Testis (tissue), 2 donors: ENCODE measurements at regions not wholly inside any gene's neighbourhood (a gene's known extent, or its start where the extent isn't known, plus 50 kb on each side); places are given as distances from the start of the nearest gene placed in this dataset.

Source experiments
- CTCF ChIP-seq, 3 experiments: fragments of 450-650 bp in 2 of 3; fragments of 200-600 bp in 1 of 3; sonication (generic) in 1 of 3; IDR thresholded peaks; one replicate each; pipeline ENCODE4 v1.5.1; 2016 to 2019; ENCODE audit warnings: antibody characterized with exemption in 3 of 3, mild to moderate bottlenecking in 2 of 3, moderate library complexity in 1 of 3
- POLR2A ChIP-seq: fragments of 450-650 bp; IDR thresholded peaks from one replicate; pipeline ENCODE4 v1.6.1; 2017; ENCODE audit warnings: antibody characterized with exemption, mild to moderate bottlenecking, moderate library complexity

- TF ChIP-seq CTCF (IDR thresholded peaks at IDR 0.05) (no peak), POLR2A (no peak)
Observed at GRCh38 chr13:73974051-73974450, 160.2 kb downstream of the KLF12 start.
